H1 (cell line): ENCODE measurements at regions not wholly inside any gene's neighbourhood (a gene's known extent, or its start where the extent isn't known, plus 50 kb on each side); places are given as distances from the start of the nearest gene placed in this dataset.

Source experiments
- CTCF ChIA-PET: fragments of 300-600 bp; sonication (Branson Sonifier 250); formaldehyde crosslinking; loops from one replicate; lab custom pipeline; 2021; ENCODE audit not compliant: partially characterized antibody; lab: Charles Lee
- POLR2A ChIA-PET: fragments of 300-600 bp; sonication (Branson Sonifier 250); formaldehyde crosslinking; loops from one replicate; lab custom pipeline; 2021; ENCODE audit warnings: inconsistent platforms; ENCODE audit not compliant: partially characterized antibody; lab: Charles Lee
- DNase-seq, 2 experiments: peaks; one replicate each; pipeline versions ENCODE4 v3.0.0 to v3.0.0-alpha.2; 2010 to 2022; ENCODE audit warnings: low spot score in 2 of 2, low read depth in 1 of 2, mixed read lengths in 1 of 2
- FAIRE-seq: peaks from 2 replicates; lab custom pipeline; 2011; peaks lifted over from hg19 to GRCh38; lab: Jason Lieb, UNC
- H2AFZ ChIP-seq: 2 replicates; pipeline ENCODE4 v1.8.1; 2012; ENCODE audit warnings: low read length, inconsistent platforms
- H2AK5ac ChIP-seq: 2 replicates; pipeline ENCODE4 v1.6.1; 2013; ENCODE audit warnings: low read depth, low read length
- H2BK120ac ChIP-seq: replicated peaks from 2 replicates; pipeline ENCODE3; 2013; ENCODE audit warnings: low read depth, low read length, inconsistent platforms
- H2BK12ac ChIP-seq: 2 replicates; pipeline ENCODE4 v1.6.1; 2013; ENCODE audit warnings: low read depth, low read length
- H2BK15ac ChIP-seq: 2 replicates; pipeline ENCODE4 v1.6.1; 2013; ENCODE audit warnings: low read length
- H2BK20ac ChIP-seq: 2 replicates; pipeline ENCODE4 v1.6.1; 2013; ENCODE audit warnings: low read length
- H2BK5ac ChIP-seq: 2 replicates; pipeline ENCODE4 v1.6.1; 2013; ENCODE audit warnings: low read depth, low read length
- H3K14ac ChIP-seq: 2 replicates; pipeline ENCODE4 v1.6.1; 2013; ENCODE audit warnings: inconsistent platforms; ENCODE audit not compliant: insufficient read length
- H3K18ac ChIP-seq: 2 replicates; pipeline ENCODE4 v1.6.1; 2013; ENCODE audit warnings: low read length; ENCODE audit errors: extremely low read depth
- H3K23ac ChIP-seq: 2 replicates; pipeline ENCODE4 v1.6.1; 2013; ENCODE audit warnings: inconsistent platforms; ENCODE audit not compliant: insufficient read length
- H3K23me2 ChIP-seq: 2 replicates; pipeline ENCODE4 v1.6.1; 2013; ENCODE audit warnings: low read depth, low read length
- H3K27ac ChIP-seq: 2 replicates; pipeline ENCODE4 v1.6.1; 2011; ENCODE audit warnings: low read depth, low read length, inconsistent platforms
- H3K27me3 ChIP-seq, 4 experiments: replicated peaks in 1 of 4; 1 replicate in 1 of 4; 2 replicates in 3 of 4; pipeline versions ENCODE4 v1.6.1 to v1.8.1; 2011 to 2013; ENCODE audit warnings: low read length in 3 of 4, mild to moderate bottlenecking in 3 of 4, inconsistent platforms in 2 of 4, mixed read lengths in 2 of 4, moderate library complexity in 1 of 4; ENCODE audit not compliant: control insufficient read depth in 3 of 4, insufficient read depth in 3 of 4; ENCODE audit errors: extremely low read depth in 1 of 4
- H3K36me3 ChIP-seq, 4 experiments: 2 replicates each; pipeline versions ENCODE4 v1.6.1 to v1.8.1; 2011 to 2013; ENCODE audit warnings: mild to moderate bottlenecking in 4 of 4, low read length in 3 of 4, moderate library complexity in 2 of 4, control low read depth in 1 of 4, inconsistent platforms in 1 of 4; ENCODE audit not compliant: insufficient read depth in 4 of 4, control insufficient read depth in 2 of 4
- H3K4ac ChIP-seq: replicated peaks from 2 replicates; pipeline ENCODE3; 2013; ENCODE audit warnings: low read length, low read depth, mixed read lengths, inconsistent platforms; ENCODE audit not compliant: insufficient read length
- H3K4me1 ChIP-seq, 4 experiments: replicated peaks in 1 of 4; 1 replicate in 1 of 4; 2 replicates in 3 of 4; pipeline versions ENCODE4 v1.6.1 to v1.8.1; 2011 to 2013; ENCODE audit warnings: low read length in 3 of 4, inconsistent platforms in 2 of 4, mixed read lengths in 1 of 4; ENCODE audit not compliant: insufficient read depth in 4 of 4, control insufficient read depth in 3 of 4
- H3K4me2 ChIP-seq, 2 experiments: 2 replicates each; pipeline versions ENCODE4 v1.6.1 to v1.8.1; 2011 to 2013; ENCODE audit warnings: low read depth in 2 of 2, low read length in 2 of 2, control low read depth in 1 of 2, inconsistent platforms in 1 of 2, mild to moderate bottlenecking in 1 of 2; ENCODE audit not compliant: insufficient read depth in 1 of 2
- H3K4me3 ChIP-seq, 4 experiments: fragments of 200-600, 300-600 bp in 1 of 4; sonication (generic), shearing (Covaris generic), sonication (Bioruptor Twin) in 1 of 4; 2 replicates each; pipeline versions ENCODE4 v1.5.1 to v1.8.1; 2011 to 2016; ENCODE audit warnings: low read length in 4 of 4, low read depth in 3 of 4, control low read depth in 2 of 4, inconsistent platforms in 2 of 4, mild to moderate bottlenecking in 2 of 4, mixed read lengths in 1 of 4, moderate library complexity in 1 of 4; ENCODE audit not compliant: insufficient read depth in 2 of 4; ENCODE audit errors: extremely low read depth in 1 of 4
- H3K56ac ChIP-seq: replicated peaks from 2 replicates; pipeline ENCODE3; 2013; ENCODE audit warnings: low read depth, mild to moderate bottlenecking, mixed read lengths, low read length, inconsistent platforms; ENCODE audit not compliant: insufficient read length
- H3K79me1 ChIP-seq: 2 replicates; pipeline ENCODE4 v1.6.1; 2013; ENCODE audit warnings: low read depth, low read length, control low read depth
- H3K79me2 ChIP-seq, 2 experiments: 2 replicates each; pipeline versions ENCODE4 v1.6.1 to v1.8.1; 2012 to 2013; ENCODE audit warnings: low read length in 2 of 2, mild to moderate bottlenecking in 2 of 2, inconsistent platforms in 1 of 2; ENCODE audit not compliant: insufficient read depth in 2 of 2, control insufficient read depth in 1 of 2
- H3K9ac ChIP-seq, 4 experiments: replicated peaks in 1 of 4; 1 replicate in 1 of 4; 2 replicates in 3 of 4; pipeline versions ENCODE4 v1.6.1 to v1.8.1; 2011 to 2013; ENCODE audit warnings: low read depth in 3 of 4, low read length in 3 of 4, control low read depth in 2 of 4, mild to moderate bottlenecking in 2 of 4, moderate library complexity in 2 of 4, inconsistent platforms in 1 of 4; ENCODE audit errors: extremely low read depth in 1 of 4
- H3K9me3 ChIP-seq, 2 experiments: 2 replicates each; pipeline versions ENCODE4 v1.6.1 to v1.8.1; 2012 to 2013; ENCODE audit warnings: mild to moderate bottlenecking in 2 of 2, moderate library complexity in 2 of 2, control low read depth in 1 of 2, inconsistent platforms in 1 of 2, low read depth in 1 of 2, low read length in 1 of 2, mixed read lengths in 1 of 2; ENCODE audit not compliant: insufficient read depth in 2 of 2
- H4K20me1 ChIP-seq, 2 experiments: replicated peaks in 1 of 2; 2 replicates each; pipeline versions ENCODE3 to v1.8.1; 2011 to 2013; ENCODE audit warnings: inconsistent platforms in 2 of 2, low read length in 2 of 2, mild to moderate bottlenecking in 1 of 2; ENCODE audit not compliant: insufficient read depth in 2 of 2, control insufficient read depth in 1 of 2
- H4K5ac ChIP-seq: 2 replicates; pipeline ENCODE4 v1.6.1; 2013; ENCODE audit warnings: low read length, low read depth, mixed read lengths, inconsistent platforms; ENCODE audit not compliant: insufficient read length
- H4K8ac ChIP-seq: 2 replicates; pipeline ENCODE4 v1.8.0; 2013; ENCODE audit warnings: mild to moderate bottlenecking, moderate library complexity, low read length, inconsistent platforms; ENCODE audit not compliant: insufficient read depth; ENCODE audit errors: extremely low read depth
- H4K91ac ChIP-seq: replicated peaks from 2 replicates; pipeline ENCODE3; 2013; ENCODE audit warnings: low read length, mixed read lengths, inconsistent platforms; ENCODE audit not compliant: insufficient read length
- ASH2L ChIP-seq: fragments of 200-600, 300-600 bp; sonication (generic); IDR thresholded peaks from one replicate; pipeline ENCODE4 v1.7.1; 2017; ENCODE audit warnings: low read length
- ATF2 ChIP-seq: IDR thresholded peaks from 2 replicates; pipeline ENCODE4 v1.6.1; 2012; ENCODE audit warnings: low read length, inconsistent platforms
- CEBPB ChIP-seq: IDR thresholded peaks from 2 replicates; pipeline ENCODE4 v1.6.1; 2012; ENCODE audit warnings: low read depth, low read length
- CHD2 ChIP-seq: IDR thresholded peaks from 2 replicates; pipeline ENCODE4 v1.6.1; 2012; ENCODE audit warnings: low read length, improper control_type of control experiment
- EP300 ChIP-seq, 2 experiments: IDR thresholded peaks; 1 replicate in 1 of 2; 2 replicates in 1 of 2; pipeline ENCODE4 v1.6.1; 2011 to 2012; ENCODE audit warnings: low read depth in 2 of 2, low read length in 2 of 2, mild to moderate bottlenecking in 2 of 2, borderline replicate concordance in 1 of 2, inconsistent platforms in 1 of 2, moderate library complexity in 1 of 2
- NANOG ChIP-seq: IDR thresholded peaks from 2 replicates; pipeline ENCODE4 v1.6.1; 2011; ENCODE audit warnings: low read length, low read depth, mild to moderate bottlenecking, inconsistent platforms; ENCODE audit not compliant: insufficient read depth, poor library complexity, severe bottlenecking
- NRF1 ChIP-seq: IDR thresholded peaks from 2 replicates; pipeline ENCODE4 v1.6.1; 2011; ENCODE audit warnings: mild to moderate bottlenecking, low read depth, low read length, improper control_type of control experiment
- PHF8 ChIP-seq: fragments of 200-600 bp; sonication (generic); conservative IDR thresholded peaks from 2 replicates; pipeline ENCODE4 v1.7.1; 2012; ENCODE audit warnings: low read depth, mild to moderate bottlenecking, inconsistent platforms, low read length, moderate library complexity
- SIN3A ChIP-seq, 2 experiments: IDR thresholded peaks in 1 of 2; conservative IDR thresholded peaks in 1 of 2; 2 replicates each; pipeline ENCODE4 v1.6.1; 2011 to 2012; ENCODE audit warnings: low read length in 2 of 2, improper control_type of control experiment in 1 of 2, low read depth in 1 of 2, mild to moderate bottlenecking in 1 of 2
- SIRT6 ChIP-seq: IDR thresholded peaks from one replicate; pipeline ENCODE4 v1.7.1; 2012; ENCODE audit warnings: low read length, inconsistent platforms
- SRF ChIP-seq: IDR thresholded peaks from 2 replicates; pipeline ENCODE4 v1.6.1; 2011; ENCODE audit warnings: mild to moderate bottlenecking, low read depth, low read length, moderate library complexity
- TAF7 ChIP-seq: optimal IDR thresholded peaks from 2 replicates; pipeline ENCODE3; 2011; ENCODE audit warnings: low read depth, mild to moderate bottlenecking, inconsistent platforms, low read length, moderate library complexity, borderline replicate concordance
- TBP ChIP-seq: IDR thresholded peaks from 2 replicates; pipeline ENCODE4 v1.6.1; 2011; ENCODE audit warnings: low read depth, low read length, improper control_type of control experiment
- TCF12 ChIP-seq: IDR thresholded peaks from 2 replicates; pipeline ENCODE4 v1.6.1; 2011; ENCODE audit warnings: low read depth, mild to moderate bottlenecking, low read length
- WGBS, 2 experiments: shearing (Covaris generic) in 1 of 2; methylation state at CpG; one replicate each; pipeline versions ENCODE4 v1.1.6 to v1.1.7; 2013 to 2015; ENCODE audit warnings: low lambda C conversion rate in 2 of 2, mixed read lengths in 2 of 2, inconsistent platforms in 1 of 2, low coverage in 1 of 2, missing lambda C conversion rate in 1 of 2; ENCODE audit not compliant: insufficient replicate concordance in 2 of 2, insufficient coverage in 1 of 2, insufficient read length in 1 of 2; ENCODE audit errors: extremely low coverage in 1 of 2, missing lambda C conversion rate in 1 of 2; 5-methylcytosine and 5-hydroxymethylcytosine counted together

DNA sequence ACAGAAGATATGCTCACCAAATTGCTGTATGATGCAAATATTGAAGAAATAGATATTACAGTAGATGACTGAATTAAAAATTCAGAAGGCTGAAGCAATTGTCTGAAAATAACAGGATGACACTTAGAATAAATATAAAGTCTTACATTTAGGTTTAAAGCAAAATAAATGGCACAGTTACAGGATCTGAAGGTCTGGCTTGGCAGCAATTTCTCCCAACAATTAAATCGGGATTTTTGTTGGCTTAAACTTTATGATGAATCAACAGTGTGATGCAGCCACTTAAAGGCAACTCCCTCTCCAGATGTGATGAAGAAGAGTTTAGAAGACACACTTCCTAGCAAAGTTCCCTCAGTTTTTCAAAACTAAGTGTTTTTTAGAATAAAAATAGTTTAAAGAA lies 80.5 kb downstream of the NREP start:
- FAIRE-seq = no peak
- H3K4me2 ChIP-seq = no peak overlapping the region
- DNase-seq = no peak
- no peaks in the 10 kb centered on the region for H3K79me2 ChIP-seq
- no peak overlapping the region for H4K8ac ChIP-seq
- no peak overlapping the region for H2BK12ac ChIP-seq
- no peak overlapping the region for H4K5ac ChIP-seq
- H3K36me3 ChIP-seq = no peaks in the 10 kb centered on the region
- POLR2A ChIA-PET = no interaction called here
- no peaks in the 10 kb centered on the region for H3K27me3 ChIP-seq
- 100% methylated on average over 1 of the region's 1 CpG; no CpG with 5 or more reads in 1 of the 2 experiments for WGBS, 2 experiments
- no peak overlapping the region for H3K56ac ChIP-seq
- CTCF ChIA-PET = no interaction called here
- no peak overlapping the region for H2AK5ac ChIP-seq
- no peak overlapping the region for H3K23ac ChIP-seq
- H3K27ac ChIP-seq = no peak overlapping the region
- H3K14ac ChIP-seq = no peak overlapping the region
- H3K9me3 ChIP-seq = no peaks in the 10 kb centered on the region
- H3K79me1 ChIP-seq = no peaks in the 10 kb centered on the region
- no peak overlapping the region for H2BK20ac ChIP-seq
- no peak overlapping the region for H2BK15ac ChIP-seq
- H3K18ac ChIP-seq = no peak overlapping the region
- no peak overlapping the region for H3K4me3 ChIP-seq
- no peak overlapping the region for H3K9ac ChIP-seq
- H2BK5ac ChIP-seq = no peak overlapping the region
- peaks cover 0 to 6% (median 3%) of the 10 kb centered on the region in 4 experiments; a peak in 2 of 7 replicates for H3K4me1 ChIP-seq
- H3K23me2 ChIP-seq = no peaks in the 10 kb centered on the region
- H4K91ac ChIP-seq = no peak overlapping the region
- H2BK120ac ChIP-seq = no peak overlapping the region
- H3K4ac ChIP-seq = no peak overlapping the region
- TF ChIP-seq NANOG = no peak
- TF ChIP-seq TCF12 = no peak
- TF ChIP-seq SIRT6 = no peak
- TF ChIP-seq CEBPB = no peak
- TF ChIP-seq NRF1 = no peak
- TF ChIP-seq TBP = no peak
- no peak for TF ChIP-seq ASH2L
- TF ChIP-seq EP300 (IDR thresholded peaks at IDR 0.05; ENCODE audit: borderline replicate concordance in 1 of 2, low read depth in 2 of 2, low read length in 2 of 2) = no peak
- no peak for TF ChIP-seq TAF7
- no peak for TF ChIP-seq PHF8
- no peak for TF ChIP-seq CHD2
- no peak for TF ChIP-seq SRF
- TF ChIP-seq ATF2 = no peak
- no peak for TF ChIP-seq SIN3A (conservative IDR thresholded peaks at IDR 0.05 in 1 of 2, IDR thresholded peaks at IDR 0.05 in 1 of 2; ENCODE audit: low read depth in 1 of 2, low read length in 2 of 2)
- H2AFZ ChIP-seq = no peak overlapping the region
- no peaks in the 10 kb centered on the region for H4K20me1 ChIP-seq
